Right lobe of liver (tissue), 6 donors: ENCODE measurements at regions not wholly inside any gene's neighbourhood (a gene's known extent, or its start where the extent isn't known, plus 50 kb on each side); places are given as distances from the start of the nearest gene placed in this dataset.

Experiments used
- ATAC-seq, 4 donors: fragments of 200-7000 bp; cut with Tn5 transposase; one replicate each; pipeline ENCODE4 v1.9.1; 2020; ENCODE audit warnings: mild to moderate bottlenecking in 4 of 4, moderate library complexity in 4 of 4
- DNase-seq, 3 donors: peaks; one replicate each; pipeline ENCODE4 v3.0.0-alpha.2; 2020
- H3K27ac ChIP-seq, 3 donors: fragments of 200-600 bp; one replicate each; pipeline ENCODE4 v1.8.0; 2022
- H3K27me3 ChIP-seq, 2 donors: fragments of 200-600 bp; one replicate each; pipeline ENCODE4 v1.8.0; 2022
- H3K36me3 ChIP-seq, 4 donors: fragments of 200-600 bp; sonication (generic) in 1 of 4; one replicate each; pipeline versions ENCODE4 v1.5.1 to v1.8.0; 2017 to 2022; ENCODE audit warnings: control low read depth in 1 of 4
- H3K4me1 ChIP-seq, 4 donors: fragments of 200-600 bp; sonication (generic) in 1 of 4; one replicate each; pipeline versions ENCODE4 v1.5.1 to v1.8.0; 2017 to 2022; ENCODE audit warnings: control low read depth in 1 of 4
- H3K4me3 ChIP-seq, 3 donors: fragments of 200-600 bp; one replicate each; pipeline ENCODE4 v1.8.0; 2022
- H3K9me3 ChIP-seq, 4 donors: fragments of 200-600 bp; sonication (generic) in 1 of 4; one replicate each; pipeline versions ENCODE4 v1.5.1 to v1.8.0; 2017 to 2022; ENCODE audit warnings: control low read depth in 1 of 4
- CTCF ChIP-seq, 4 donors: fragments of 200-600 bp in 3 of 4; fragments of 450-650 bp in 1 of 4; IDR thresholded peaks; one replicate each; pipeline versions ENCODE4 v1.5.1 to v1.8.0; 2016 to 2022; ENCODE audit warnings: antibody characterized with exemption in 4 of 4, mild to moderate bottlenecking in 2 of 4
- POLR2A ChIP-seq: fragments of 450-650 bp; IDR thresholded peaks from one replicate; pipeline ENCODE4 v1.6.1; 2017; ENCODE audit warnings: antibody characterized with exemption, mild to moderate bottlenecking
- WGBS: methylation state at CpG from one replicate; pipeline ENCODE4 v1.1.6; 2018; ENCODE audit warnings: low coverage, low lambda C conversion rate; ENCODE audit not compliant: insufficient coverage; ENCODE audit errors: missing lambda C conversion rate; 5-methylcytosine and 5-hydroxymethylcytosine counted together
- intact Hi-C, 2 donors: fragments of 100-400 bp; cut with DNase I; formaldehyde crosslinking; loops; one replicate each; pipeline versions ENCODE4 v1.11.2 to v1.14.1; 2022
- donor health status: DM: no; HTN: yes; CAD: no.
- donor health status: DM: no; HTN: no; CAD: no.
- donor health status: DM: no; HTN: no; CAD: no.
- donor health status: DM: no; HTN: yes; CAD: no.
- donor health status: DM: no; HTN: yes; CAD: no.

- TF ChIP-seq POLR2A, result no peak
- TF ChIP-seq CTCF (IDR thresholded peaks at IDR 0.05), result no peak
- intact Hi-C loops, result no loop called here
- no peaks in the 10 kb centered on the region for H3K9me3 ChIP-seq
- no peaks in the 10 kb centered on the region for H3K27me3 ChIP-seq
- no peak overlapping the region for H3K27ac ChIP-seq
- no peaks in the 10 kb centered on the region for H3K36me3 ChIP-seq
- ATAC-seq (no peak), DNase-seq (no peak)
- 33% methylated on average over 1 of the region's 1 CpG for WGBS
- H3K4me3 ChIP-seq, result no peak overlapping the region
- H3K4me1 ChIP-seq, result no peaks in the 10 kb centered on the region
These were observed 342.5 kb downstream of the ELAVL2 start for GRCh38 chr9:23483566-23483965.

- DNase-seq (no peak), ATAC-seq (peak; percentile 99 to 100 (median 100))
- Histone ChIP-seq H3K27ac (no peak overlapping the region), H3K9me3 (no peaks in the 10 kb centered on the region), H3K4me3 (no peak overlapping the region), H3K36me3 (no peaks in the 10 kb centered on the region), H3K4me1 (no peaks in the 10 kb centered on the region), H3K27me3 (no peaks in the 10 kb centered on the region)
- TF ChIP-seq POLR2A (no peak), CTCF (IDR thresholded peaks at IDR 0.05) (peak; percentile 68 to 77 (median 71))
- WGBS, result 15% methylated on average over 5 of the region's 5 CpGs
- intact Hi-C loops, result no loop called here
These were observed 333.7 kb downstream of the ELAVL2 start for GRCh38 chr9:23492126-23493002.

- intact Hi-C loops, result no loop called here
- Histone ChIP-seq H3K36me3 (no peaks in the 10 kb centered on the region), H3K9me3 (no peaks in the 10 kb centered on the region), H3K4me3 (no peak overlapping the region), H3K27ac (no peak overlapping the region), H3K4me1 (no peaks in the 10 kb centered on the region), H3K27me3 (no peaks in the 10 kb centered on the region)
- WGBS, result 41% methylated on average over 5 of the region's 5 CpGs
- ATAC-seq, result no peak
- DNase-seq, result no peak
- no peak for TF ChIP-seq CTCF (IDR thresholded peaks at IDR 0.05)
- no peak for TF ChIP-seq POLR2A
These were observed 332.8 kb downstream of the ELAVL2 start for GRCh38 chr9:23493219-23493618.

- H3K36me3 ChIP-seq, result no peaks in the 10 kb centered on the region
- no peaks in the 10 kb centered on the region for H3K9me3 ChIP-seq
- no peaks in the 10 kb centered on the region for H3K4me1 ChIP-seq
- 72% methylated on average over 2 of the region's 2 CpGs for WGBS
- intact Hi-C loops, result no loop called here
- DNase-seq (no peak), ATAC-seq (no peak)
- TF ChIP-seq CTCF (IDR thresholded peaks at IDR 0.05) (no peak), POLR2A (no peak)
- H3K27me3 ChIP-seq, result no peaks in the 10 kb centered on the region
- no peak overlapping the region for H3K4me3 ChIP-seq
- no peak overlapping the region for H3K27ac ChIP-seq
These were observed 329.4 kb downstream of the ELAVL2 start for GRCh38 chr9:23496489-23497136.
